Natural killer cell (primary cell): ENCODE measurements at regions not wholly inside any gene's neighbourhood (a gene's known extent, or its start where the extent isn't known, plus 50 kb on each side); places are given as distances from the start of the nearest gene placed in this dataset.

Source experiments
- ATAC-seq, 3 donors: fragments of 150-1000 bp in 2 of 3; fragments of 200-7000 bp in 1 of 3; cut with Tn5 transposase; 1 replicate in 1 of 3; 2 replicates in 2 of 3; pipeline ENCODE4 v1.10.0; 2021; ENCODE audit warnings: mild to moderate bottlenecking in 2 of 3, moderate library complexity in 2 of 3
- DNase-seq, 2 donors: peaks; one replicate each; pipeline versions ENCODE4 v3.0.0 to v3.0.0-alpha.2; 2013 to 2021; ENCODE audit warnings: mixed read lengths in 1 of 2
- H3K27ac ChIP-seq: one replicate; pipeline ENCODE4 v1.5.1; 2013; ENCODE audit warnings: mild to moderate bottlenecking, low read length
- H3K27me3 ChIP-seq: one replicate; pipeline ENCODE4 v1.6.1; 2013; ENCODE audit warnings: low read length; ENCODE audit not compliant: control insufficient read depth, insufficient read depth
- H3K36me3 ChIP-seq: one replicate; pipeline ENCODE4 v1.6.1; 2013; ENCODE audit warnings: low read length; ENCODE audit not compliant: control insufficient read depth, insufficient read depth
- H3K4me1 ChIP-seq: one replicate; pipeline ENCODE4 v1.6.1; 2013; ENCODE audit warnings: low read length; ENCODE audit not compliant: control insufficient read depth, insufficient read depth
- H3K4me3 ChIP-seq: one replicate; pipeline ENCODE4 v1.5.1; 2013; ENCODE audit warnings: low read length
- H3K9me3 ChIP-seq: one replicate; pipeline ENCODE4 v1.6.1; 2013; ENCODE audit warnings: low read length; ENCODE audit not compliant: control insufficient read depth, insufficient read depth
- H3K27ac Mint-ChIP-seq, 2 donors: one replicate each; pipeline ENCODE4 v1.8.0; 2022; ENCODE audit warnings: mild to moderate bottlenecking in 2 of 2, mixed read lengths in 2 of 2, moderate library complexity in 1 of 2
- H3K27me3 Mint-ChIP-seq, 2 donors: one replicate each; pipeline ENCODE4 v1.8.0; 2022; ENCODE audit warnings: low read depth in 2 of 2, mixed read lengths in 2 of 2
- H3K36me3 Mint-ChIP-seq: one replicate; pipeline ENCODE4 v1.8.0; 2022; ENCODE audit warnings: mixed read lengths
- H3K4me1 Mint-ChIP-seq, 2 donors: one replicate each; pipeline ENCODE4 v1.8.0; 2022; ENCODE audit warnings: mixed read lengths in 2 of 2
- H3K4me3 Mint-ChIP-seq: one replicate; pipeline ENCODE4 v1.8.0; 2022; ENCODE audit warnings: mild to moderate bottlenecking, moderate library complexity, mixed read lengths
- H3K9me3 Mint-ChIP-seq, 2 donors: one replicate each; pipeline ENCODE4 v1.8.0; 2022; ENCODE audit warnings: mixed read lengths in 2 of 2
- CTCF ChIP-seq: fragments of 200-600 bp; IDR thresholded peaks from one replicate; pipeline ENCODE4 v1.8.0; 2022; ENCODE audit warnings: antibody characterized with exemption
- WGBS: methylation state at CpG from one replicate; pipeline ENCODE4 v1.1.7; 2013; ENCODE audit warnings: missing lambda C conversion rate; ENCODE audit not compliant: insufficient coverage; 5-methylcytosine and 5-hydroxymethylcytosine counted together
- intact Hi-C: fragments of 100-400 bp; cut with micrococcal nuclease; formaldehyde crosslinking; loops from one replicate; pipeline ENCODE4 v1.14.2; 2022

GRCh38 chr4:96264941-96265463 lies 425.1 kb downstream of the PDHA2 start:
- no peak for DNase-seq
- intact Hi-C loops = no loop called here
- Mint-ChIP-seq H3K36me3 (no peaks in the 10 kb centered on the region), H3K27me3 (no peaks in the 10 kb centered on the region), H3K4me3 (no peak overlapping the region), H3K4me1 (peaks cover 3 to 6% of the 10 kb centered on the region in 2 donors), H3K9me3 (peaks cover 7 to 10% of the 10 kb centered on the region in 2 donors), H3K27ac (no peak overlapping the region)
- peaks cover 3% of the 10 kb centered on the region for H3K9me3 ChIP-seq
- no peaks in the 10 kb centered on the region for H3K27me3 ChIP-seq
- H3K4me3 ChIP-seq = no peak overlapping the region
- TF ChIP-seq CTCF = no peak
- H3K36me3 ChIP-seq = no peaks in the 10 kb centered on the region
- ATAC-seq = no peak
- 100% methylated on average over 1 of the region's 2 CpGs for WGBS
- no peak overlapping the region for H3K27ac ChIP-seq
- no peaks in the 10 kb centered on the region for H3K4me1 ChIP-seq

GRCh38 chr4:96293806-96294205 lies 453.9 kb downstream of the PDHA2 start:
- H3K36me3 ChIP-seq = no peaks in the 10 kb centered on the region
- 78% methylated on average over 5 of the region's 5 CpGs for WGBS
- intact Hi-C loops = no loop called here
- TF ChIP-seq CTCF = no peak
- Mint-ChIP-seq H3K27me3 (no peaks in the 10 kb centered on the region), H3K36me3 (no peaks in the 10 kb centered on the region), H3K4me3 (no peak overlapping the region), H3K9me3 (peaks cover 0 to 4% of the 10 kb centered on the region in 2 donors), H3K27ac (no peak overlapping the region), H3K4me1 (no peaks in the 10 kb centered on the region)
- no peak overlapping the region for H3K27ac ChIP-seq
- no peaks in the 10 kb centered on the region for H3K27me3 ChIP-seq
- no peaks in the 10 kb centered on the region for H3K4me1 ChIP-seq
- ATAC-seq = no peak
- H3K9me3 ChIP-seq = no peaks in the 10 kb centered on the region
- no peak for DNase-seq
- H3K4me3 ChIP-seq = no peak overlapping the region

GRCh38 chr4:96295143-96295741 lies 455.3 kb downstream of the PDHA2 start:
- Histone ChIP-seq H3K4me1 (no peaks in the 10 kb centered on the region), H3K4me3 (no peak overlapping the region), H3K9me3 (no peaks in the 10 kb centered on the region), H3K36me3 (no peaks in the 10 kb centered on the region), H3K27ac (no peak overlapping the region), H3K27me3 (no peaks in the 10 kb centered on the region)
- H3K4me3 Mint-ChIP-seq = no peak overlapping the region
- H3K36me3 Mint-ChIP-seq = no peaks in the 10 kb centered on the region
- no peak for TF ChIP-seq CTCF
- H3K27ac Mint-ChIP-seq = no peak overlapping the region
- H3K4me1 Mint-ChIP-seq = no peaks in the 10 kb centered on the region
- intact Hi-C loops = no loop called here
- peaks cover 0 to 4% of the 10 kb centered on the region in 2 donors for H3K9me3 Mint-ChIP-seq
- 76% methylated on average over 4 of the region's 4 CpGs for WGBS
- ATAC-seq = no peak
- no peaks in the 10 kb centered on the region for H3K27me3 Mint-ChIP-seq
- no peak for DNase-seq

GRCh38 chr4:96301715-96302114 lies 461.8 kb downstream of the PDHA2 start:
- H3K4me1 Mint-ChIP-seq = no peaks in the 10 kb centered on the region
- no peak for ATAC-seq

More at GRCh38 chr4:96301715-96302114, 461.8 kb downstream of the PDHA2 start:
- Mint-ChIP-seq H3K9me3 (peaks cover 2 to 6% of the 10 kb centered on the region in 2 donors), H3K4me3 (no peak overlapping the region), H3K27ac (no peak overlapping the region), H3K27me3 (no peaks in the 10 kb centered on the region), H3K36me3 (no peaks in the 10 kb centered on the region)
- DNase-seq = no peak
- Histone ChIP-seq H3K27ac (no peak overlapping the region), H3K4me3 (no peak overlapping the region), H3K27me3 (no peaks in the 10 kb centered on the region), H3K36me3 (no peaks in the 10 kb centered on the region), H3K4me1 (no peaks in the 10 kb centered on the region), H3K9me3 (no peaks in the 10 kb centered on the region)
- intact Hi-C loops = no loop called here
- 100% methylated on average over 2 of the region's 3 CpGs for WGBS
- TF ChIP-seq CTCF = no peak
